ENCODE measurements at regions not wholly inside any gene's neighbourhood (a gene's known extent, or its start where the extent isn't known, plus 50 kb on each side); places are given as distances from the start of the nearest gene placed in this dataset.

GRCh38 chr20:63099456-63100173, 92.9 kb upstream of the BHLHE23 start:
- DNase-seq = no peak

GRCh38 chr20:63098195-63098810, 91.5 kb upstream of the BHLHE23 start:
- no peak for DNase-seq

- no peak for DNase-seq
Observed at GRCh38 chr20:63097336-63097831, 90.6 kb upstream of the BHLHE23 start.

- DNase-seq = no peak
Observed at GRCh38 chr20:63096681-63097335, 90.0 kb upstream of the BHLHE23 start.

GRCh38 chr20:63095718-63096654, 89.2 kb upstream of the BHLHE23 start:
- DNase-seq = no peak

GRCh38 chr20:63094767-63095499, 88.2 kb upstream of the BHLHE23 start:
- no peak for DNase-seq

GRCh38 chr20:63093966-63094766, 87.4 kb upstream of the BHLHE23 start:
- no peak for DNase-seq

GRCh38 chr20:63092660-63093215, 86.0 kb upstream of the BHLHE23 start:
- no peak for DNase-seq

GRCh38 chr20:63091901-63092659, 85.3 kb upstream of the BHLHE23 start:
- DNase-seq = no peak

- no peak for DNase-seq
Observed at GRCh38 chr20:63090682-63091571, 84.2 kb upstream of the BHLHE23 start.

- DNase-seq = no peak
Observed at GRCh38 chr20:63090052-63090451, 83.3 kb upstream of the BHLHE23 start.

- DNase-seq = no peak
Observed at GRCh38 chr20:63089051-63089907, 82.5 kb upstream of the BHLHE23 start.

- DNase-seq = no peak
Observed at GRCh38 chr20:63087872-63088680, 81.3 kb upstream of the BHLHE23 start.

- DNase-seq = no peak
Observed at GRCh38 chr20:63087236-63087871, 80.6 kb upstream of the BHLHE23 start.

- DNase-seq = no peak
Observed at GRCh38 chr20:63086421-63087235, 79.9 kb upstream of the BHLHE23 start.
